ENCODE measurements at regions not wholly inside any gene's neighbourhood (a gene's known extent, or its start where the extent isn't known, plus 50 kb on each side); places are given as distances from the start of the nearest gene placed in this dataset.
"Not testable (repeated sequence)": the region's sequence is repeated elsewhere in the genome, so short reads cannot be mapped to it uniquely, and the experiment has no call there.

DNA sequence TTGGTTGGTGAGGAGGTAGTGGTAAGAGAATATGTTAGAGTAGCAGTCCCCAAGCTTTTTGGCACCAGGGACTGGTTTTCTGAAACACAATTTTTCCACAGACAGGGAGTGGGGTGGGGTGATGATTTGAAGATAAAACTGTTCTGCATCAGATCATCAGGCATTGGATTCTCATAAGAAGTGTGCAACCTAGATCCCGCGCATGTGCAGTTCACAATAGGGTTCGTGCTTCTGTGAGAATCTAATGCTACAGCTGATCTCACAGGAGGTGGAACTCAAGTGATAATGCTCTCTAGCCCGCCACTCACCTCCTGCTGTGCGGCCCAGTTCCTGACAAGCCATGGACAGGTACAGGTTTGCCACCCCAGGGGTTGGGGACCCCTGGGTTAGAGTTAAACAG, 423.3 kb downstream of the GPAT3 start:
- no peak overlapping the region for H3K4me3 ChIP-seq (ENCODE audit: low read depth, low read length)
- DNase-seq (ENCODE audit: low read depth), result no peak
- TF ChIP-seq POLR2A (IDR thresholded peaks at IDR 0.05; ENCODE audit: extremely low read depth, insufficient read length) (no peak), MYC (IDR thresholded peaks at IDR 0.05; ENCODE audit: low read depth, low read length) (no peak)
- TF ChIP-seq, protein P1, sequence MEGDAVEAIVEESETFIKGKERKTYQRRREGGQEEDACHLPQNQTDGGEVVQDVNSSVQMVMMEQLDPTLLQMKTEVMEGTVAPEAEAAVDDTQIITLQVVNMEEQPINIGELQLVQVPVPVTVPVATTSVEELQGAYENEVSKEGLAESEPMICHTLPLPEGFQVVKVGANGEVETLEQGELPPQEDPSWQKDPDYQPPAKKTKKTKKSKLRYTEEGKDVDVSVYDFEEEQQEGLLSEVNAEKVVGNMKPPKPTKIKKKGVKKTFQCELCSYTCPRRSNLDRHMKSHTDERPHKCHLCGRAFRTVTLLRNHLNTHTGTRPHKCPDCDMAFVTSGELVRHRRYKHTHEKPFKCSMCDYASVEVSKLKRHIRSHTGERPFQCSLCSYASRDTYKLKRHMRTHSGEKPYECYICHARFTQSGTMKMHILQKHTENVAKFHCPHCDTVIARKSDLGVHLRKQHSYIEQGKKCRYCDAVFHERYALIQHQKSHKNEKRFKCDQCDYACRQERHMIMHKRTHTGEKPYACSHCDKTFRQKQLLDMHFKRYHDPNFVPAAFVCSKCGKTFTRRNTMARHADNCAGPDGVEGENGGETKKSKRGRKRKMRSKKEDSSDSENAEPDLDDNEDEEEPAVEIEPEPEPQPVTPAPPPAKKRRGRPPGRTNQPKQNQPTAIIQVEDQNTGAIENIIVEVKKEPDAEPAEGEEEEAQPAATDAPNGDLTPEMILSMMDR (IDR thresholded peaks at IDR 0.05; ENCODE audit: low read depth, low read length), result no peak
- TF ChIP-seq, protein P2, sequence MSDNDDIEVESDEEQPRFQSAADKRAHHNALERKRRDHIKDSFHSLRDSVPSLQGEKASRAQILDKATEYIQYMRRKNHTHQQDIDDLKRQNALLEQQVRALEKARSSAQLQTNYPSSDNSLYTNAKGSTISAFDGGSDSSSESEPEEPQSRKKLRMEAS (IDR thresholded peaks at IDR 0.05; ENCODE audit: low read depth, low read length), result no peak

DNA sequence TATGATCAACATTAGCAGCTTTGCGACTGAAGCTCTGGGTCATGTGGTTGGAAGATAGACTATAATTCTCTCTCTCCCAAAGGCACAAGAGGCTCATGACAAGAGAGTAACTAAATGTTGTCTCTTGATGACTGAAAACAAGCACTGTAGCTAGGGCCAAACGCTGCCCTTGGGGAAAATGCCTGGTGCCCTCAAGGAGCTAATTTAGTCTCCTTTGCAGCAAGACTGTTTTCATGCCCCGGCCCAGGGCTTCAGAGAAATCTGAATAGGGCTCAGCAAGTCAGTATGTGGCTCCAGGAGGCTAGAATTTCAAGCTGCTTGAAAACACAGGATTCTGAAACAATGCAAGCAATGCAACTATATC, 411.9 kb downstream of the GPAT3 start:
- no peak overlapping the region for H3K4me3 ChIP-seq (ENCODE audit: low read depth, low read length)
- DNase-seq (ENCODE audit: low read depth), result no peak
- no peak for TF ChIP-seq MYC (IDR thresholded peaks at IDR 0.05; ENCODE audit: low read depth, low read length)
- TF ChIP-seq, protein P1 (IDR thresholded peaks at IDR 0.05; ENCODE audit: low read depth, low read length), result no peak
- TF ChIP-seq, protein P2 (IDR thresholded peaks at IDR 0.05; ENCODE audit: low read depth, low read length), result no peak
- TF ChIP-seq POLR2A (IDR thresholded peaks at IDR 0.05; ENCODE audit: extremely low read depth, insufficient read length), result no peak

DNA sequence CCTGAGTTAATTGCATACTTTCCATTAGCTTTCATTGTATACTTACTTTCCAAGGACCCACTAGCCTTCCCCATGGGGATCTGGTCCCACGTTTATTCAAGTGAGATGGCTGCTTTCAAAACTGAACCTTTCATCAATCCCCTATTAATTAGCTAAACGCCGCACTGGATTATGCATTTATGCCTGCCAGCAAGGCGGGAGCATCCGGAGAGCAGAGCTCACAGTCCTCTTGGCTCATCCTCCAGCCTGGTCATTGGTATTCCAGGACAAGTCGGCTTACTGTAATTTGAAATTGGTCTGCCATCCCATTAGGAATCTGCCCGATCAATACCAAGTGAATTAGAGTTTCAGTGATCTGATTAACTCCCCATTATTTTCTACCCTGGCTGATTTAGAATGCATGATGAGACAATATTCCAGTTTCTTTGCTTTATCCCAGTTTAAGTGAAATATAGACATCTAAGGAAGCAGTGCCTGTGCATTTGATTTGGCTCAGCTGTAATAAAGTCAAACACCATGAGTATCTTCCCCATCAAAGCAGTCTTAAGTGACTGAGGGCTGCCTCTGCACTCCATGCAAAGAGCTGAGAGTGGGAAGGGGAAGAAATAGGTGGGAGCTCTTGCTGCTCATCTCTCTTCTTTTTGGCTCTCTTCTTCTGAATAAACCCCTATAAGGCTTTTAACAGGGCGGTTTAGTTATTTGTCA, 411.4 kb downstream of the GPAT3 start:
- no peak overlapping the region for H3K4me3 ChIP-seq (ENCODE audit: low read depth, low read length)
- DNase-seq (ENCODE audit: low read depth), result no peak
- TF ChIP-seq, protein P2 (IDR thresholded peaks at IDR 0.05; ENCODE audit: low read depth, low read length), result no peak
- TF ChIP-seq, protein P1 (IDR thresholded peaks at IDR 0.05; ENCODE audit: low read depth, low read length), result no peak
- no peak for TF ChIP-seq POLR2A (IDR thresholded peaks at IDR 0.05; ENCODE audit: extremely low read depth, insufficient read length)

DNA sequence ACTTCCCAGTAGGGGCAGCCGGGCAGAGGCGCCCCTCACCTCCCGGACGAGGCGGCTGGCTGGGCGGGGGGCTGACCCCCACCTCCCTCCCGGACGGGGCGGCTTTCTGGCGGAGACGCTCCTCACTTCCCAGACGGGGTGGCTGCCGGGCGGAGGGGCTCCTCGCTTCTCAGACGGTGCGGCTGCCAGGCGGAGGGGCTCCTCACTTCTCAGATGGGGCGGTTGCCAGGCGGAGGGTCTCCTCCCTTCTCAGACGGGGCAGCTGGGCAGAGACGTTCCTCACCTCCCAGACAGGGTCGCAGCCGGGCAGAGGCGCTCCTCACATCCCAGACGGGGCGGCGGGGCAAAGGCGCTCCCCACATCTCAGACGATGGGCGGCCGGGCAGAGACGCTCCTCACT, 407.8 kb downstream of the GPAT3 start:
- DNase-seq (ENCODE audit: low read depth), result not testable (repeated sequence)

DNA sequence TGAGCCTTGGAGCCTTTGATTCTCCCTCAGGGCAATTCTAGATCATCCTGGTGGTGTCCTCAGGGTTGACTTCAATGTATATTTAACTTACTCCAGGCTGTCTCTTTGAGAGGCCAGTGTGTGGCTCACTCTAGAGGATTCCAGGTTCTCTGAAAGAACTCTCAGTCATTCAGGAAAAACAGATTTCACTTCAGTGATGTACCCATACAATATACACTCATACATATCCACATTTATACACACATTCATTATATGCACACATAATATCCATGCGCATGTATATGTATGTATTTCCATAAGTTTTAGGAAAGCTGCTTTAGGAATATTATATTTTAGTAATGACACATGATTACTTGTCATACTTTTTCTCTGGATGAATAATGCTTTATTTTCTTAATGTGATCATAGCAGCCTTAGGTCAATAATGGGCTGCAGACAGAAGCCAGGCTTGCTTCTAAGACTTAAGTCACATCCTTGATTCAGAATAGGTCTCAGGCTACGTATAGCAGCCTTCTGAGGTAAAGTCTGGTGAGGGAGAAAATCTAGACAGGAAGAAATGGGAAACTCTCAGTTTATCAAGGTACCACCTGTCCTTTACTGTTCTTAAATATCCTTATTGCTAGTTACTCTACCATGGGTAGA, 397.0 kb downstream of the GPAT3 start:
- TF ChIP-seq, protein P1 (IDR thresholded peaks at IDR 0.05; ENCODE audit: low read depth, low read length), result no peak
- no peak for TF ChIP-seq POLR2A (IDR thresholded peaks at IDR 0.05; ENCODE audit: extremely low read depth, insufficient read length)
- TF ChIP-seq MYC (IDR thresholded peaks at IDR 0.05; ENCODE audit: low read depth, low read length), result no peak
- TF ChIP-seq, protein P2 (IDR thresholded peaks at IDR 0.05; ENCODE audit: low read depth, low read length), result no peak
- H3K4me3 ChIP-seq (ENCODE audit: low read depth, low read length), result no peak overlapping the region
- no peak for DNase-seq (ENCODE audit: low read depth)

More for the DNA sequence above, 407.8 kb downstream of the GPAT3 start:
- not testable (repeated sequence) for H3K4me3 ChIP-seq (ENCODE audit: low read depth, low read length)

DNA sequence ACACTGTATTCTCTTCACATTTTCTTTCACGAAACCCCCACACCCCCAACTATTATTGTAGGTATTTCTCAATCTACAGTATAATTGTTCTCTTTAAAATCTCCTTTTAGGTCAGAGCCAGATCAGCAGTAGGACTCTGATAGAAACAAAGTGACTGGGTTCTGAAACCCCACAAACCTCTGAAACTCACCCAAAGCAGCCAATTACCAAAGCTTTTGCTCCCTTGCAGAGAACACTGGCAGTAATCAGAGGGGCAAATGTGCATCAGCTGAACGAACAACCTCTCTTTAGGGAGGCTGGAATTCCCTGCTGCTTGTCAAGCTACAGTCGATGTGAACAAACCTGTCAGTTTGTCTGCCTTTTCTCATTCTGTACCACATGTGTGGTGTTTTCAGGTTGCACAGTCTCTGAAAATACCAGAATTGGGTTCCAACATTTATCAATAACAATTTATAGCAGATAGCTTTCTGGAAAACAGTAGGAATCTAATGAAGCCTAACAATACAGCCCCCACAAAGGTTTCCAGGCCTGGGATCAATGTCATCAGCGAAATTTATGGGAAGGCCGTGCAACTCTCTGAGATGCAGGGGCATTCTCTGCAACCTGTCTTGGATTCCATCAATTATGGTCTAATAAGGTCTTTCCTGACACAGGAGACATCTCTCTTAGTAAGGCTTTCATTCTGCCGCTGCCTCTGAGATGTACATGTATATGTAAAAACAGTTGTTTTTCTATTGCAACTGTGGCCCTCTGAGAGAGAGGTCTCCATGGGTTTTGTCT, 395.9 kb downstream of the GPAT3 start:
- H3K4me3 ChIP-seq (ENCODE audit: low read depth, low read length), result no peak overlapping the region
- no peak for TF ChIP-seq POLR2A (IDR thresholded peaks at IDR 0.05; ENCODE audit: extremely low read depth, insufficient read length)
- TF ChIP-seq, protein P2 (IDR thresholded peaks at IDR 0.05; ENCODE audit: low read depth, low read length), result no peak
- no peak for TF ChIP-seq MYC (IDR thresholded peaks at IDR 0.05; ENCODE audit: low read depth, low read length)
- TF ChIP-seq, protein P1 (IDR thresholded peaks at IDR 0.05; ENCODE audit: low read depth, low read length), result no peak
- no peak for DNase-seq (ENCODE audit: low read depth)
